HL-60 (cell line): ENCODE measurements at regions not wholly inside any gene's neighbourhood (a gene's known extent, or its start where the extent isn't known, plus 50 kb on each side); places are given as distances from the start of the nearest gene placed in this dataset.

Source experiments
- POLR2AphosphoS5 ChIP-seq: IDR thresholded peaks from 2 replicates; pipeline ENCODE4 v1.6.1; 2012; ENCODE audit warnings: low read depth
- SPI1 ChIP-seq: IDR thresholded peaks from 2 replicates; pipeline ENCODE4 v1.6.1; 2012; ENCODE audit warnings: low read depth, mild to moderate bottlenecking, borderline replicate concordance
- TF ChIP-seq, protein P1 (sequence below): IDR thresholded peaks from one replicate; pipeline ENCODE4 v1.5.1; 2011; ENCODE audit warnings: low read length, control low read depth, inconsistent platforms; ENCODE audit not compliant: insufficient read depth

GRCh38 chr20:1754306-1754705 is 96.7 kb upstream of the SIRPG start:
- TF ChIP-seq, protein P1, sequence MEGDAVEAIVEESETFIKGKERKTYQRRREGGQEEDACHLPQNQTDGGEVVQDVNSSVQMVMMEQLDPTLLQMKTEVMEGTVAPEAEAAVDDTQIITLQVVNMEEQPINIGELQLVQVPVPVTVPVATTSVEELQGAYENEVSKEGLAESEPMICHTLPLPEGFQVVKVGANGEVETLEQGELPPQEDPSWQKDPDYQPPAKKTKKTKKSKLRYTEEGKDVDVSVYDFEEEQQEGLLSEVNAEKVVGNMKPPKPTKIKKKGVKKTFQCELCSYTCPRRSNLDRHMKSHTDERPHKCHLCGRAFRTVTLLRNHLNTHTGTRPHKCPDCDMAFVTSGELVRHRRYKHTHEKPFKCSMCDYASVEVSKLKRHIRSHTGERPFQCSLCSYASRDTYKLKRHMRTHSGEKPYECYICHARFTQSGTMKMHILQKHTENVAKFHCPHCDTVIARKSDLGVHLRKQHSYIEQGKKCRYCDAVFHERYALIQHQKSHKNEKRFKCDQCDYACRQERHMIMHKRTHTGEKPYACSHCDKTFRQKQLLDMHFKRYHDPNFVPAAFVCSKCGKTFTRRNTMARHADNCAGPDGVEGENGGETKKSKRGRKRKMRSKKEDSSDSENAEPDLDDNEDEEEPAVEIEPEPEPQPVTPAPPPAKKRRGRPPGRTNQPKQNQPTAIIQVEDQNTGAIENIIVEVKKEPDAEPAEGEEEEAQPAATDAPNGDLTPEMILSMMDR = no peak
- TF ChIP-seq POLR2AphosphoS5 = no peak
- no peak for TF ChIP-seq SPI1
